ENCODE measurements at regions not wholly inside any gene's neighbourhood (a gene's known extent, or its start where the extent isn't known, plus 50 kb on each side); places are given as distances from the start of the nearest gene placed in this dataset.

DNA sequence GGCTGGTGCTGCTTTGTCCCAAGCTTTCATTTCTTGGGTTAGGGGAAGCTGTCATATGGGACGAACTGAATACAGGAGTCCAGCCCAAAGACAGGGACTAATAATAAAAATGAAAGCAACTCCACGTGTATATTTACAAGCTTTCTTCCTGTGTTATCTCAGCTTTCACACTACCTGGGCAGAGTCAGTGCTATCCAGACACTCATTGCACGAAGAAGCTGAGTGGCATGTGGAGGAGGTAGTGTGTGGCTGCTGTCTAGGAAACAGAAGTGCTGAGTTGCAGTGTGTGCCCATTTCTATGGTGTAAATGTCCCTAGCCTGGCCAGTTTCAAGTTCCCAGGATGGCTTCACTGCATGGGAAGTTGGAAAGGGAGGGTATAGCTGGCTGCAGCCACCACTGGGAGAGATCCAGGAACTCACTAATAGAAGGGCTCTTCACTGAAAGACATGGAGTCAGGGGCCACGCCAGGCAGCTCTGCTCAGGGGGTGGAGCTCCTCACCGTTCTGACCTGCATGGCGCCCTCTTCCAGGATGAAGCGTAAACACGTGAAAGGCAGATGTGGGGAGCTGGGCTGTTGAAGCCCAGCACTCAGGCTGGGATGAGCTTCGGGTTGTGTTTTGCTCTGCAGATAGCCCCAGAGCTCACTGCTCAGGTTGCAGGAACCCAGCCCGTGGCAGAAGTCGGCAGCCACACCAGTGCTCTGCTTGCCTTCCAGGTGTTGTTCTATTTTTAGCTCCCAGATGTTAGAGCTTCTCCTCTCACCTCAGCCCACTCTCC, 116.9 kb downstream of the IRX2 start:
- H3K4me3 Mint-ChIP-seq = no peak overlapping the region
- no peaks in the 10 kb centered on the region for H3K36me3 Mint-ChIP-seq (ENCODE audit: low read depth)

DNA sequence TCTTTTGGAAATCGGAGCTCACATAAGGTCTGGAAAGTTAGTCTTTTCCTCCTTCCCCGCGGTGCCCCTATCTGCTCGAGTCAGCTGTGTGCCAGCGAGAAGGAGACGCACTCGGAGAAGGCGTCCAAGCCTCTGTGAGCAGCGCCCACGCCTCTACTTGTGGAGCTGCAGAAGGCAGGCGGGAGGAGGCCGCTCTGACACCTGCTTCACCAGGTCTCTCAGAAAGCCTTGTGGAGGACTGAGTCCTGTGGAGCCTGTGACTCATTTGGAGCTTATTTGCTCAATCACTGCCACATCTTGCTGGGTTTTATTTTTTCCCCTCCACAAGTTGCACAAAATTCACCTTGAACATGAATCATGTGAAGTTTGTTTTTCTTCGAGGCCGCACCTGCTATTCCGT, 117.5 kb downstream of the IRX2 start:
- Mint-ChIP-seq H3K4me1 (ENCODE audit: low read depth) (no peaks in the 10 kb centered on the region), H3K27ac (no peak overlapping the region), H3K4me3 (no peak overlapping the region), H3K27me3 (ENCODE audit: low read depth) (no peaks in the 10 kb centered on the region), H3K9me3 (no peaks in the 10 kb centered on the region), H3K36me3 (ENCODE audit: low read depth) (no peaks in the 10 kb centered on the region)

More for the DNA sequence above, 116.9 kb downstream of the IRX2 start:
- H3K4me1 Mint-ChIP-seq (ENCODE audit: low read depth) = no peaks in the 10 kb centered on the region
- H3K9me3 Mint-ChIP-seq = no peaks in the 10 kb centered on the region
- no peaks in the 10 kb centered on the region for H3K27me3 Mint-ChIP-seq (ENCODE audit: low read depth)
- H3K27ac Mint-ChIP-seq = no peak overlapping the region

DNA sequence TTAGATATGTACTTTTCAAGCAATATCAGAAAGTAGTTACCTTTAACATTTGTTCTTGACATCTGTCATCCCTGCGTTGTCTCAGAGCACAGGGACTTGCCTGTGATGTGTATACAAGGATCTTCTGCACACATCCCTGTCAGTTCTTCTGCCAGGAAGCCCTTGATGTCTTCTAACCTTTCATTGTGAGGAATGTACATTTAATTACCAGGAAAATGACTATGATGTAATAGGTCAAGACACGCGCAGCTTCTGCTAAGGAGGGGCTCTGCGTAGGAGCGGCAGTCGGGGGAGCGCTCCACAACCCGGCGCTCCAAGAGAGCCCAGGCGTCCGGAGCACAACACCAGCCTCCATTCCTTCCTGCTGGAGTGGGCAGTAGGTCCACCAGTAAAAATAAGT, 119.7 kb downstream of the IRX2 start:
- Mint-ChIP-seq H3K4me1 (ENCODE audit: low read depth) (no peaks in the 10 kb centered on the region), H3K27me3 (ENCODE audit: low read depth) (no peaks in the 10 kb centered on the region), H3K4me3 (no peak overlapping the region), H3K27ac (no peak overlapping the region), H3K36me3 (ENCODE audit: low read depth) (no peaks in the 10 kb centered on the region), H3K9me3 (peaks cover 4% of the 10 kb centered on the region)

DNA sequence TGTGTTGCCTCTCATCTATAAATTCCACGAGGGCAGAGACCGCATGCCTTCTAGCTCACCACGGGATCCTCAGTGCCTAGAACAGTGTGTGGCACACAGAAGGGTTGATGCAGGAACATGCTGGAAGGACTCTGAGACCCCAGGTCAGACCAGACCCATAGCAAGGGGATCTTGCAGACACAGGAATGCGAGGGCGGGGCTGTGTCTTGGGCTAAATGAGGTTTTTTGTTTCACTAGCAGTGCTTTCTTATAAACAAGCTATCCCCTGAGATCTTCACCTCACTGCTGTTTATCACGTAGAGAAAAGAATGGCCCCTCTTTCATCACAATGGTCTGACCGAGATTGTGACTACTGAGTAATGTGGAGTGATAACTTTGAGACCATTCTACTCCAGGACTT, 122.4 kb downstream of the IRX2 start:
- Mint-ChIP-seq H3K27ac (no peak overlapping the region), H3K36me3 (ENCODE audit: low read depth) (no peaks in the 10 kb centered on the region), H3K4me3 (no peak overlapping the region)

GRCh38 chr5:2627867-2628266, 123.6 kb downstream of the IRX2 start:
- no peak overlapping the region for H3K4me3 Mint-ChIP-seq
- H3K4me1 Mint-ChIP-seq (ENCODE audit: low read depth) = no peaks in the 10 kb centered on the region
- no peak overlapping the region for H3K27ac Mint-ChIP-seq
- H3K36me3 Mint-ChIP-seq (ENCODE audit: low read depth) = no peaks in the 10 kb centered on the region
- H3K27me3 Mint-ChIP-seq (ENCODE audit: low read depth) = no peaks in the 10 kb centered on the region
- H3K9me3 Mint-ChIP-seq = peaks cover 4% of the 10 kb centered on the region

More for the DNA sequence above, 122.4 kb downstream of the IRX2 start:
- Mint-ChIP-seq H3K27me3 (ENCODE audit: low read depth) (no peaks in the 10 kb centered on the region), H3K9me3 (peaks cover 4% of the 10 kb centered on the region), H3K4me1 (ENCODE audit: low read depth) (no peaks in the 10 kb centered on the region)

DNA sequence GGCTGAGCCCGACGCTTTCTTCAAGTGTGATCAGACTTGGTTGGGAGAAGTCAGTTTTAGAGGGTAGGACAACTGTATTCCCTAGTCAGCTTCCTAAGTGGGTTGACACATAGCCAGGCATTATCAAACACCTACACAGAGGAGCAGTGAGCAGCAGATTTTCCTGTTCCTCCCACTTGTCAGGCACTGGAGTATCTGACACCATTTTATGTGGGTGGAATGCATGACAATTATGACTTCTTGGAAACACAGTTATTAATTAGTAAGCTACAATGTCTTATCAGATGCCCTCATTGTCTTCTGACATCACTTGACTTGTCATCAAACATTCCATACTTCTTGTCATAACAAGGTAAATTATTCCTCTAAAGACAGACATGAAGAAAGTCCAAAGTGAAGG, 124.9 kb downstream of the IRX2 start:
- Mint-ChIP-seq H3K27ac (no peak overlapping the region), H3K9me3 (peaks cover 4% of the 10 kb centered on the region), H3K4me1 (ENCODE audit: low read depth) (no peaks in the 10 kb centered on the region), H3K36me3 (ENCODE audit: low read depth) (no peaks in the 10 kb centered on the region), H3K4me3 (no peak overlapping the region), H3K27me3 (ENCODE audit: low read depth) (no peaks in the 10 kb centered on the region)

DNA sequence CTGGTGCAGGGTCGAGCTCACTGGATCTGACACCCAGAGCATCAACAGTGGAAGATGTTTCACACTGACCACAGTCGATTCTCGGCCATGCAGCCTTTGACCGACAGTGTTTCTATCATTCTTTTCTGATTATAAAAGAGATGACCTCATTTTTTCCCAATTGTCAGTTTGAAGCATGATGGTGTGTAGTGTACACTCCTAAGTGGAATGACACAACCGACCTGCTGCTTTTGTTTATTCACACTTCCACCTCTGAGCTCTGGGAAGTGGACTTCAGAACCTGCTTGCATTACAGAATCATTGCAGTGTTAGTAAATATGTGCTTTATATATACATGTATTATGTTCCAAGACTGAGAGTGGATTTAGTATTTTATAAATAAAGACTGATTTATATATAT, 128.6 kb downstream of the IRX2 start:
- H3K4me3 Mint-ChIP-seq = no peak overlapping the region
- H3K36me3 Mint-ChIP-seq (ENCODE audit: low read depth) = no peaks in the 10 kb centered on the region
- H3K9me3 Mint-ChIP-seq = no peaks in the 10 kb centered on the region
- no peaks in the 10 kb centered on the region for H3K27me3 Mint-ChIP-seq (ENCODE audit: low read depth)
- no peak overlapping the region for H3K27ac Mint-ChIP-seq
- no peaks in the 10 kb centered on the region for H3K4me1 Mint-ChIP-seq (ENCODE audit: low read depth)

GRCh38 chr5:2621631-2622030, 129.8 kb downstream of the IRX2 start:
- Mint-ChIP-seq H3K4me3 (no peak overlapping the region), H3K27ac (no peak overlapping the region), H3K36me3 (ENCODE audit: low read depth) (no peaks in the 10 kb centered on the region), H3K27me3 (ENCODE audit: low read depth) (no peaks in the 10 kb centered on the region), H3K9me3 (no peaks in the 10 kb centered on the region), H3K4me1 (ENCODE audit: low read depth) (no peaks in the 10 kb centered on the region)

DNA sequence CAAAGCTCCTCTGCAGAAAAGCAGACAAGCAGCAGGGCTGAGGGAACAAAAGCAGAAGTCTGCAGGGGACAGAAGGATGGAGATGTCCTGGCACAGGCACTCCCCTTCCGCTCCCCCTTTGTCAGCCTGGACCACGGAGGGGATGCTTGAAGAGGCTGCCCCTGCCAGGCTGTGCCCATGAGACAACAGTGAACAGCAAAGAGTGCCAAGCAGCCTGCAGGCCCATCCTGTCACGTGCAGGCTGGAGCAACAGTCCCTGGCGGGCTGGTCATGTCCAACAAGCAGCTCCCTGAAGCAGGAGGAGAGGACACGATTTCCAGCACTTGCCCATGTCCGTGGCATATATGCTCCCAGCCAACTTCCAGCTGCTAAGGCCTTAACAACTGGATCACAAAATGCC, 132.3 kb downstream of the IRX2 start:
- no peak overlapping the region for H3K4me3 Mint-ChIP-seq

GRCh38 chr5:2617461-2617860, 134.0 kb downstream of the IRX2 start:
- Mint-ChIP-seq H3K27ac (no peak overlapping the region), H3K27me3 (ENCODE audit: low read depth) (no peaks in the 10 kb centered on the region), H3K9me3 (no peaks in the 10 kb centered on the region), H3K36me3 (ENCODE audit: low read depth) (no peaks in the 10 kb centered on the region), H3K4me3 (no peak overlapping the region), H3K4me1 (ENCODE audit: low read depth) (no peaks in the 10 kb centered on the region)

More for the DNA sequence above, 132.3 kb downstream of the IRX2 start:
- Mint-ChIP-seq H3K9me3 (no peaks in the 10 kb centered on the region), H3K36me3 (ENCODE audit: low read depth) (no peaks in the 10 kb centered on the region), H3K27me3 (ENCODE audit: low read depth) (no peaks in the 10 kb centered on the region), H3K4me1 (ENCODE audit: low read depth) (no peaks in the 10 kb centered on the region), H3K27ac (no peak overlapping the region)

DNA sequence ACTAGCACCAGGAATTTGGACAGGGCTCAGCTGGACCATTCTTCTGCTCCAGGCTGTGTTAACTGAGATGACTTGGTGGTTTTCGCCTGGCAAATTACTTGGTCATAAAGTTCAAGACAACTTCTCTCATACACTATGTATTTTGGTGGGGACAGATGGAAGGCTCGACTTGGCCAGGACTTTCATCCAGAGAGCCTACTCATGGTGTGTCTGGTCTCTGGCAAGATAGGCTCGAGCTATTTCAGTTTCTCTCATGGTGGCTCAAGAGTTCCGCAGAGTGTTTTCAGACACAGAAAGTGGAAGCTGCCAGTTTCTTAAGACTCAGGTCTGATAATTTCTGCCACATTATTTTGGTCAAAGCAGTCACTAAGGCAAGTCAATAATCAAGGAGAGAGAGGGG, 135.6 kb downstream of the IRX2 start:
- no peaks in the 10 kb centered on the region for H3K9me3 Mint-ChIP-seq
- no peak overlapping the region for H3K27ac Mint-ChIP-seq
- no peaks in the 10 kb centered on the region for H3K4me1 Mint-ChIP-seq (ENCODE audit: low read depth)
- H3K36me3 Mint-ChIP-seq (ENCODE audit: low read depth) = no peaks in the 10 kb centered on the region
- no peak overlapping the region for H3K4me3 Mint-ChIP-seq
- no peaks in the 10 kb centered on the region for H3K27me3 Mint-ChIP-seq (ENCODE audit: low read depth)

- no peaks in the 10 kb centered on the region for H3K4me1 Mint-ChIP-seq (ENCODE audit: low read depth)
- no peak overlapping the region for H3K27ac Mint-ChIP-seq
- H3K27me3 Mint-ChIP-seq (ENCODE audit: low read depth) = no peaks in the 10 kb centered on the region
- H3K36me3 Mint-ChIP-seq (ENCODE audit: low read depth) = no peaks in the 10 kb centered on the region
- no peak overlapping the region for H3K4me3 Mint-ChIP-seq
- no peaks in the 10 kb centered on the region for H3K9me3 Mint-ChIP-seq
These were observed 136.9 kb downstream of the IRX2 start for GRCh38 chr5:2614571-2614970.

GRCh38 chr5:2611659-2612058, 139.8 kb downstream of the IRX2 start:
- no peaks in the 10 kb centered on the region for H3K4me1 Mint-ChIP-seq (ENCODE audit: low read depth)
- no peaks in the 10 kb centered on the region for H3K36me3 Mint-ChIP-seq (ENCODE audit: low read depth)
- H3K9me3 Mint-ChIP-seq = no peaks in the 10 kb centered on the region
- H3K27ac Mint-ChIP-seq = no peak overlapping the region
- no peaks in the 10 kb centered on the region for H3K27me3 Mint-ChIP-seq (ENCODE audit: low read depth)
- H3K4me3 Mint-ChIP-seq = no peak overlapping the region

- Mint-ChIP-seq H3K27ac (no peak overlapping the region), H3K27me3 (ENCODE audit: low read depth) (no peaks in the 10 kb centered on the region), H3K4me1 (ENCODE audit: low read depth) (no peaks in the 10 kb centered on the region), H3K9me3 (no peaks in the 10 kb centered on the region), H3K36me3 (ENCODE audit: low read depth) (no peaks in the 10 kb centered on the region), H3K4me3 (no peak overlapping the region)
These were observed 140.5 kb downstream of the IRX2 start for GRCh38 chr5:2610986-2611385.

GRCh38 chr5:2608391-2608790, 143.1 kb downstream of the IRX2 start:
- Mint-ChIP-seq H3K4me1 (ENCODE audit: low read depth) (no peaks in the 10 kb centered on the region), H3K27ac (no peak overlapping the region), H3K36me3 (ENCODE audit: low read depth) (no peaks in the 10 kb centered on the region), H3K27me3 (ENCODE audit: low read depth) (no peaks in the 10 kb centered on the region), H3K4me3 (no peak overlapping the region), H3K9me3 (no peaks in the 10 kb centered on the region)

- Mint-ChIP-seq H3K27ac (no peak overlapping the region), H3K36me3 (ENCODE audit: low read depth) (no peaks in the 10 kb centered on the region), H3K27me3 (ENCODE audit: low read depth) (no peaks in the 10 kb centered on the region), H3K4me3 (no peak overlapping the region), H3K4me1 (ENCODE audit: low read depth) (no peaks in the 10 kb centered on the region), H3K9me3 (no peaks in the 10 kb centered on the region)
These were observed 143.9 kb downstream of the IRX2 start for GRCh38 chr5:2607598-2607997.

Data from T-helper 1 cell treated with Interleukin-12 subunit alpha and Interleukin-12 subunit beta and Interleukin-4 antibody, amounts not matched to agents 30 μg/mL and 1 μg/mL, for 36 hours (primary cell).